Lower lobe of right lung (tissue), 2 donors: ENCODE measurements at regions not wholly inside any gene's neighbourhood (a gene's known extent, or its start where the extent isn't known, plus 50 kb on each side); places are given as distances from the start of the nearest gene placed in this dataset.

Experiments
- ATAC-seq, 2 donors: fragments of 200-7000 bp; cut with Tn5 transposase; one replicate each; pipeline ENCODE4 v1.9.1; 2020 to 2022; ENCODE audit warnings: mild to moderate bottlenecking in 2 of 2, moderate library complexity in 2 of 2
- DNase-seq: peaks from one replicate; pipeline ENCODE4 v3.0.0-alpha.2; 2020
- H3K27ac ChIP-seq: fragments of 200-600 bp; one replicate; pipeline ENCODE4 v1.8.0; 2022
- H3K27me3 ChIP-seq: fragments of 200-600 bp; one replicate; pipeline ENCODE4 v1.8.0; 2022; ENCODE audit warnings: low read depth
- H3K36me3 ChIP-seq: fragments of 200-600 bp; one replicate; pipeline ENCODE4 v1.8.0; 2022; ENCODE audit warnings: mild to moderate bottlenecking
- H3K4me1 ChIP-seq: fragments of 200-600 bp; one replicate; pipeline ENCODE4 v1.8.0; 2022
- H3K4me3 ChIP-seq: fragments of 200-600 bp; one replicate; pipeline ENCODE4 v1.8.0; 2022; ENCODE audit warnings: mild to moderate bottlenecking
- H3K9me3 ChIP-seq: fragments of 200-600 bp; one replicate; pipeline ENCODE4 v1.8.0; 2022
- intact Hi-C: fragments of 100-400 bp; cut with DNase I; formaldehyde crosslinking; loops from one replicate; pipeline ENCODE4 v1.11.0; 2022
- TF ChIP-seq, protein P1 (sequence below): fragments of 200-600 bp; IDR thresholded peaks from one replicate; pipeline ENCODE4 v1.8.0; 2022; ENCODE audit warnings: antibody characterized with exemption, mild to moderate bottlenecking
- donor health status: DM: no; HTN: yes; CAD: no; lungs with severe emphysema.

DNA sequence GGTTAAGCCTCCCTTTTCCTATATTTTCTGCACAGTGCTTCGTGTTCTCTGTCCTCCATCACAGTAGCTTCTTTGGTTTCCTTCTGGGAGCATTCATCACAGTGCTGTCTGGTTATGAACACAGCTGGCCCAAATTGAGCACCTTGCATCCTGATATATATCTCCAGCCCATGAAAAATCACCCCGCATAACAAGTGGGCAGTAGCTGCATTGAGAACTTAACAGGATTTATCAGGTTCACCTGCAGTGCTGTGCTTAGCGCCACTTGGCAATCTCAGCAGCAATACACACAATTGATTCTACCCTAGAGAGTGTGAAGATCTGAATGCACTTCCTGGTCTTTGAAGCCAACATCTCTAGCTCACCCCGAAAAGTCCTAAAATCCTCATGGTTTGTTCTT, 408.0 kb downstream of the RNF144A start:
- Histone ChIP-seq H3K4me1 (no peaks in the 10 kb centered on the region), H3K9me3 (no peaks in the 10 kb centered on the region), H3K36me3 (no peaks in the 10 kb centered on the region), H3K4me3 (no peak overlapping the region), H3K27me3 (no peaks in the 10 kb centered on the region), H3K27ac (no peak overlapping the region)
- intact Hi-C loops = no loop called here
- ATAC-seq = no peak
- no peak for DNase-seq
- TF ChIP-seq, protein P1, sequence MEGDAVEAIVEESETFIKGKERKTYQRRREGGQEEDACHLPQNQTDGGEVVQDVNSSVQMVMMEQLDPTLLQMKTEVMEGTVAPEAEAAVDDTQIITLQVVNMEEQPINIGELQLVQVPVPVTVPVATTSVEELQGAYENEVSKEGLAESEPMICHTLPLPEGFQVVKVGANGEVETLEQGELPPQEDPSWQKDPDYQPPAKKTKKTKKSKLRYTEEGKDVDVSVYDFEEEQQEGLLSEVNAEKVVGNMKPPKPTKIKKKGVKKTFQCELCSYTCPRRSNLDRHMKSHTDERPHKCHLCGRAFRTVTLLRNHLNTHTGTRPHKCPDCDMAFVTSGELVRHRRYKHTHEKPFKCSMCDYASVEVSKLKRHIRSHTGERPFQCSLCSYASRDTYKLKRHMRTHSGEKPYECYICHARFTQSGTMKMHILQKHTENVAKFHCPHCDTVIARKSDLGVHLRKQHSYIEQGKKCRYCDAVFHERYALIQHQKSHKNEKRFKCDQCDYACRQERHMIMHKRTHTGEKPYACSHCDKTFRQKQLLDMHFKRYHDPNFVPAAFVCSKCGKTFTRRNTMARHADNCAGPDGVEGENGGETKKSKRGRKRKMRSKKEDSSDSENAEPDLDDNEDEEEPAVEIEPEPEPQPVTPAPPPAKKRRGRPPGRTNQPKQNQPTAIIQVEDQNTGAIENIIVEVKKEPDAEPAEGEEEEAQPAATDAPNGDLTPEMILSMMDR = no peak

DNA sequence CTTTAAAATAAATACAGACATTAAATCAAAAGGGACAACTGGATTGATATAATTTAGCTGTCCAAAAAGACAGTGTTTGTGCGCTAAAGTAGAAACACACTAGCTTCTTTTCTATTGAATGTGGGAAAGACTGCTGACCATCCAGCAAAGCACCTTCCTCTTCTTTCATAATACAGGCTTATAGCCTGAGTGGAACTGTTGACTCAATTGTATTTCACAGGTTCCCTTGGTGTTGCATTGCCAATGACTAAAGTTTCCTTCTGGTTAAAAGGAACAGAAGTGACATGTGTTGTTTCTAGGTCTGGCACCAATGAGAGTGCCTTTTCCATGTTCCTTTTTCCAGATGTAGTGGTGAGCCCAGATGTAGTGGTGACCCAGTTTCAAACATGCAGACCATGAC, 412.3 kb downstream of the RNF144A start:
- no peak for ATAC-seq
- DNase-seq = no peak
- no peak overlapping the region for H3K27ac ChIP-seq

DNA sequence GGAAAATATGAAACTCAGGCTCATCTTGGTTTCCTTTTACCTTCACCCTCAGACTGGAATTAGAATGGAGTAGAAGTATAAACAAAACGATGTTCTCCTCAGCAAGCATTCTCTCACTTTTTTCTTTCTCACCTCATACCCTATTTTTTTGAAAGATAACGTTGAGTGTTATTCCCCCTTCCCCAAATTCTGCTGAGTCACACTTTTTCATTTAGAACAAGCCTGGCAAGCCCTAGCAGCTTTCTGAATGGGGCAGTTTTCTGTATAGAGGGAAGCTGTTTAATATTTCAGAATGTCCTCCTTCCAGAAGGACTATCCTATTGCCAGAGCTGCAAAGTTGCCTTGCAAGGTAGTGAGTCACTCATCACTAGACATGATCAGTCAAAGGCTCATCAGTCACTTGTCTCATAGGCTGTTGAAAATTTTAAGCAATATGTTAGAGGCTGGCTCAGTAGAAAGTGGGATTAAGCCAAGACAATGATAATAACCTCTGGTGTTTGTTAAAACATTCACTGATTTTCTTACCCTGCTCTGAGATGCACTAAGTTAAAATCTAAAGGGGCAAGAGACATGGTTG, 416.1 kb downstream of the RNF144A start:
- TF ChIP-seq, protein P1 = no peak
- Histone ChIP-seq H3K27me3 (no peaks in the 10 kb centered on the region), H3K4me1 (no peaks in the 10 kb centered on the region), H3K27ac (no peak overlapping the region), H3K36me3 (no peaks in the 10 kb centered on the region), H3K4me3 (no peak overlapping the region), H3K9me3 (no peaks in the 10 kb centered on the region)
- DNase-seq (no peak), ATAC-seq (no peak)
- intact Hi-C loops = no loop called here

More for the DNA sequence above, 412.3 kb downstream of the RNF144A start:
- TF ChIP-seq, protein P1 = no peak
- intact Hi-C loops = no loop called here
- no peaks in the 10 kb centered on the region for H3K4me1 ChIP-seq
- H3K27me3 ChIP-seq = no peaks in the 10 kb centered on the region
- H3K9me3 ChIP-seq = no peaks in the 10 kb centered on the region
- no peak overlapping the region for H3K4me3 ChIP-seq
- no peaks in the 10 kb centered on the region for H3K36me3 ChIP-seq

DNA sequence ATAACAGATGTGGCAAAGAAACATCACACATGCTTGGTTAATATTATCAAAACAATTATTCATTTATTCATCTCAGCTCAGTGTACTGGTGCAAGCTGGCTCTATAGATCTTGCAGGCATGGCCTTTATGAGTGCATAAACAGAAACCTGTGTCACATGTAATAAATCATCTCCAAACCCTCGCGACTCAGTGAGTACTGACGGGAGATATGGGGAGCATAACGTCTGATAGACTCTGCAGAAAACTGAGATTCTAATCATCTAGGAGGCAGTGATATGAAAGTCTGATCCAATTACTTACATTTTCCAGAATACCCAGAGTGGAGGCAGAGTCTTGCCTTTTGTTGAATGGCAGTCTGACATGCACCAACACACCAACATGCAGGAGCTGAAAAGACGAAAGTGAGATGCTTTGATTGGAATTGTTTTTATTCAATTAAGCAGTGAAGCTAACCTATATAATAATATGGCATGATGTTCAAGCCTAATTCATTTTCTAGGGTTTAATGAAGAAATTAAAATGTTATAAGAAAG, 416.8 kb downstream of the RNF144A start:
- H3K36me3 ChIP-seq = no peaks in the 10 kb centered on the region
- no peaks in the 10 kb centered on the region for H3K9me3 ChIP-seq
- no peak overlapping the region for H3K27ac ChIP-seq
- H3K27me3 ChIP-seq = no peaks in the 10 kb centered on the region
- H3K4me3 ChIP-seq = no peak overlapping the region
- TF ChIP-seq, protein P1 = no peak
- DNase-seq (no peak), ATAC-seq (no peak)
- H3K4me1 ChIP-seq = no peaks in the 10 kb centered on the region
- intact Hi-C loops = no loop called here

DNA sequence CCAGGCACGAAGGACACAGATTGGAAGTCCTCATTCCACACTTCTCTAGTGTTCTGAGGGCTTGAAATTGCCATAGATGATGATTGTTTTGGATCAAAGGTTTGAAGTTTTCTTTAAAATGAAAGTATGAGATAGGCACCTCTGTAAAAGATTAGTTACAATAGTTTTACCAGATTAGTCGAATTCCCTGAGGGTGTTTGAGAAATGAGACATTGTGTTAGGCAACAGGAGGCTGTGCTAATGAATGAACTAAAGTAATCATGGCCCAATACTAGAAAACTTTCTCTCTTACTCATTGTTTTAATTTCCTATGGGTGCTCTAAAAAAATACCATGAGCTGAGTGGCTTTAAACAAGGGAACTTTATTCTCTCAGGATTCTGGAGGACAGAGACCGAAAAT, 421.7 kb downstream of the RNF144A start:
- TF ChIP-seq, protein P1 = no peak
- no peak for ATAC-seq
- intact Hi-C loops = no loop called here

More for the DNA sequence above, 421.7 kb downstream of the RNF144A start:
- no peak for DNase-seq
- no peaks in the 10 kb centered on the region for H3K9me3 ChIP-seq
- no peak overlapping the region for H3K27ac ChIP-seq
- H3K4me1 ChIP-seq = no peaks in the 10 kb centered on the region
- no peaks in the 10 kb centered on the region for H3K27me3 ChIP-seq
- no peak overlapping the region for H3K4me3 ChIP-seq
- H3K36me3 ChIP-seq = no peaks in the 10 kb centered on the region
